Naive B cell (primary cell): ENCODE measurements at regions not wholly inside any gene's neighbourhood (a gene's known extent, or its start where the extent isn't known, plus 50 kb on each side); places are given as distances from the start of the nearest gene placed in this dataset.
"Not testable (repeated sequence)": the region's sequence is repeated elsewhere in the genome, so short reads cannot be mapped to it uniquely, and the experiment has no call there.

Experiments
- ATAC-seq, 2 donors: fragments of 150-1000 bp; cut with Tn5 transposase; 2 replicates each; pipeline ENCODE4 v1.10.0; 2021; ENCODE audit warnings: low read depth in 2 of 2, mild to moderate bottlenecking in 2 of 2, moderate library complexity in 2 of 2
- DNase-seq: peaks from one replicate; pipeline ENCODE4 v3.0.0; 2022
- H3K27ac Mint-ChIP-seq, 6 donors: one replicate each; pipeline ENCODE4 v1.8.0; 2020 to 2022; ENCODE audit warnings: mild to moderate bottlenecking in 6 of 6, mixed read lengths in 6 of 6, moderate library complexity in 5 of 6, inconsistent platforms in 2 of 6
- H3K27me3 Mint-ChIP-seq, 3 donors: one replicate each; pipeline ENCODE4 v1.8.0; 2021 to 2022; ENCODE audit warnings: mixed read lengths in 3 of 3, mild to moderate bottlenecking in 1 of 3
- H3K36me3 Mint-ChIP-seq, 2 donors: one replicate each; pipeline ENCODE4 v1.8.0; 2020 to 2022; ENCODE audit warnings: mixed read lengths in 2 of 2, inconsistent platforms in 1 of 2, mild to moderate bottlenecking in 1 of 2
- H3K4me1 Mint-ChIP-seq, 3 donors: one replicate each; pipeline ENCODE4 v1.8.0; 2020 to 2022; ENCODE audit warnings: mixed read lengths in 3 of 3, inconsistent platforms in 1 of 3, mild to moderate bottlenecking in 1 of 3, moderate library complexity in 1 of 3
- H3K4me3 Mint-ChIP-seq, 8 donors: one replicate each; pipeline ENCODE4 v1.8.0; 2020 to 2022; ENCODE audit warnings: mild to moderate bottlenecking in 8 of 8, mixed read lengths in 8 of 8, moderate library complexity in 8 of 8, inconsistent platforms in 2 of 8
- H3K9me3 Mint-ChIP-seq, 7 donors: one replicate each; pipeline ENCODE4 v1.8.0; 2020 to 2022; ENCODE audit warnings: mixed read lengths in 7 of 7, mild to moderate bottlenecking in 5 of 7, inconsistent platforms in 2 of 7, moderate library complexity in 1 of 7

DNA sequence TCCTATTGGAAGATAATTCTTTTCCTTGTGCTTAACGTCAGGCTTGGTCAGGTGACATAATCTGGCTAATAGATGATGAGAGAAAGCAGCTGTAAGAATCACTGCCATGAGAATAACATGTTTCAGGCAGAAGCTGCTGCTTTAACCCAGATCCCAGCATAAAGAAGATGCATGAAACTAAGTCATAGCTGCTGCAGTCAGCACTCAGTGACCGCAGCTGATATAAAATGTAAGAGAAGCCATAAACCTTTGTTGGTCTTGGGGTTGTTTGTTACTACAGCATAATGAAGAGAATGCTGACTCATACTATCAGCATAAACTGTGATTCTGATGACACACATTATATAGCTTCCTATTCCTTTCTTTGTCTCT, 274.3 kb upstream of the TRIB2 start:
- DNase-seq (no peak), ATAC-seq (no peak)
- peaks cover 0 to 5% (median 0%) of the 10 kb centered on the region in 3 donors for H3K27me3 Mint-ChIP-seq
- H3K4me1 Mint-ChIP-seq: no peaks in the 10 kb centered on the region
- H3K4me3 Mint-ChIP-seq: no peak overlapping the region
- no peaks in the 10 kb centered on the region for H3K9me3 Mint-ChIP-seq
- no peaks in the 10 kb centered on the region for H3K36me3 Mint-ChIP-seq
- no peak overlapping the region for H3K27ac Mint-ChIP-seq

- no peaks in the 10 kb centered on the region for H3K27me3 Mint-ChIP-seq
- H3K36me3 Mint-ChIP-seq: no peaks in the 10 kb centered on the region
- H3K9me3 Mint-ChIP-seq: no peaks in the 10 kb centered on the region
- DNase-seq (no peak), ATAC-seq (no peak)
- peaks cover 12 to 14% (median 13%) of the 10 kb centered on the region in 3 donors for H3K4me1 Mint-ChIP-seq
- H3K4me3 Mint-ChIP-seq: no peak overlapping the region
- peak overlapping the region in 1 of 6 donors; percentile 24 for H3K27ac Mint-ChIP-seq
Observed at GRCh38 chr2:12448846-12449505, 267.8 kb upstream of the TRIB2 start.

GRCh38 chr2:12451726-12452125, 265.0 kb upstream of the TRIB2 start:
- no peak for DNase-seq
- no peaks in the 10 kb centered on the region for H3K27me3 Mint-ChIP-seq
- H3K36me3 Mint-ChIP-seq: no peaks in the 10 kb centered on the region
- peak overlapping the region in 1 of 6 donors; percentile 13 for H3K27ac Mint-ChIP-seq
- H3K4me3 Mint-ChIP-seq: peak overlapping the region; percentile 41 to 86 (median 67)
- ATAC-seq: no peak
- peaks cover 17 to 18% (median 18%) of the 10 kb centered on the region in 3 donors for H3K4me1 Mint-ChIP-seq
- no peaks in the 10 kb centered on the region for H3K9me3 Mint-ChIP-seq

DNA sequence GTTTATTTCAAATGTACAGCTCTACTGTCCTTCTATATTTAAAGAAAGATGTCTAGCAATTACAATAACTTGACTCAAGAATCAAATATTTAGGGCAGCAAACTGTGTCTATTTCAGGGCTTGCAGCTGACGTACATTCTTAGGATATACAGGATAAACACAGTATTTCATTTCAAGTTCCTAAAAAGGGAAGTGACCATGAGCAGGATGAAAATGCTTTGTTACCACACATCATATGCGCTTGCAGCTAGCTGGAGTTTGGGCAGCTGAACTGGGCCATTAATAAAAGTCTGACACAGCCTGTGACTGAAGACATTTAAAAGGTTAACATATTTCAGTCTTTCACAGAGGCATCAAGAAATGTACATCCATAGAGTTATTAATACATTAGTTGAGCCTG, 264.6 kb upstream of the TRIB2 start:
- H3K4me3 Mint-ChIP-seq: peak overlapping the region; percentile 41 to 86 (median 67)
- ATAC-seq (peak; percentile 38 to 63), DNase-seq (no peak)
- no peak overlapping the region for H3K27ac Mint-ChIP-seq
- H3K4me1 Mint-ChIP-seq: peaks cover 22 to 23% (median 22%) of the 10 kb centered on the region in 3 donors
- no peaks in the 10 kb centered on the region for H3K9me3 Mint-ChIP-seq
- H3K27me3 Mint-ChIP-seq: no peaks in the 10 kb centered on the region
- H3K36me3 Mint-ChIP-seq: no peaks in the 10 kb centered on the region

DNA sequence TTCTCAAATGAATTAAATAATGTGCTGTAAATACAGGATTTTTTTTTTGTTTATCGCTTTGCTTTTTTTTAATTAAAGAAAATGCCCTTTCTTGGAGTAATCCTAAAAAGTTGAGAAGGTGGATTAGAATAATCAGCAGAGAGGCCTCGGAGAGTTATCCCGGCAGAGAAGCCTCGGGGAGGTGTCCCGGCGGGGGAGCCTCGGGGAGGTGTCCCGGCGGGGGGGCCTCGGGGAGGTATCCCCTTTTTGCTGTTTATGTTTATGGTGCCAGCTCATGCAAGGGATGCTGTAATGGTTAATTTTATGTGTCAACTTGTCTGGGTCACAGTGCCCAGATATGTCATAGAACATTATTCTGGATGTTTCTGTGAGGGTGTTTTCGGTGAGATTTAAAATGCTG, 263.0 kb upstream of the TRIB2 start:
- H3K27ac Mint-ChIP-seq: no peak overlapping the region
- ATAC-seq (no peak), DNase-seq (no peak)
- no peaks in the 10 kb centered on the region for H3K9me3 Mint-ChIP-seq
- peaks cover 22 to 24% (median 24%) of the 10 kb centered on the region in 3 donors for H3K4me1 Mint-ChIP-seq
- no peak overlapping the region for H3K4me3 Mint-ChIP-seq
- no peaks in the 10 kb centered on the region for H3K27me3 Mint-ChIP-seq
- no peaks in the 10 kb centered on the region for H3K36me3 Mint-ChIP-seq

GRCh38 chr2:12455661-12456060, 261.1 kb upstream of the TRIB2 start:
- H3K27ac Mint-ChIP-seq: no peak overlapping the region
- H3K4me3 Mint-ChIP-seq: no peak overlapping the region
- H3K36me3 Mint-ChIP-seq: no peaks in the 10 kb centered on the region
- no peaks in the 10 kb centered on the region for H3K9me3 Mint-ChIP-seq
- no peak for ATAC-seq
- H3K27me3 Mint-ChIP-seq: no peaks in the 10 kb centered on the region
- peaks cover 22 to 24% (median 24%) of the 10 kb centered on the region in 3 donors for H3K4me1 Mint-ChIP-seq
- DNase-seq: no peak

DNA sequence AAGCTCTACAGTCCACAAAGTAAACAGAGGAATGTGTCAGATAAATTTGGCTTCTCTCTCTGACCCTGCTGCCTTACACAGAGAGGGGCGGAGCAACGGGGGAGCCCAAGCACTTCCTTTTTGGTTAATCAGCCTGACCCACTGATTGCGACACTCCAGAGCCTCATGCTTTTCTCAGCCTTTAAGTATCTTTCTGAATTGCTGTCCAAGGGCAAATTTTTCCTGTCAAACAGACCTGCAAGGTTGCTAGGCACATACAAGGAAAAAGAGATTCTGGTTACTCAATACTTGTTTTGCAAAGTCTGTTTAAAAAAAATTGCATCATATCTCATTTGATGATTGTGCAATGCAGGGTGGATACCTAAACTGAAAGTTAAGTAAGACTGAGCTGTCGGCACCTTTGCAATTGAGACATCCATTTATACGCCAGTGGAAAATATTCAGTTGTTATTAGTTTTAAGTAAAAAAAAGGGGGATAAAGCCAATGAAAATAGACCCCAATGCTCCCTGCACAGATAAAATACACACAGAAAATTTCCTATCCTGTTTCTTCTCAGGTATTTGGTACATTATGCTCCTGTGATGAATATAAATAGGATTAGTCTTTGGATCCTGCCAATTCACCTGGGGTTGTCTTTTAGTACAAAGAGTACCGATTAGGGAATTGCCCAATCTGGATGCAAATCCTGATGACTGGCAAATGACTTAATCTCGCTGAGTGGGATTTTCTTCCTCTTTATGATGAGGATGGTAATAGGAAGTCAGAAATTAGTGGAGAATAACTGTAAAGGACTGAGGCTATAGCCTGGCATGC, 260.2 kb upstream of the TRIB2 start:
- Mint-ChIP-seq H3K9me3 (peaks cover 0 to 6% (median 2%) of the 10 kb centered on the region in 7 donors), H3K4me3 (peak overlapping the region; percentile 78 to 93 (median 88)), H3K27ac (peak overlapping the region; percentile 47 to 84 (median 56)), H3K4me1 (peaks cover 22 to 24% (median 23%) of the 10 kb centered on the region in 3 donors), H3K36me3 (peaks cover 0 to 7% of the 10 kb centered on the region in 2 donors), H3K27me3 (no peaks in the 10 kb centered on the region)
- peak; percentile 28 for DNase-seq
- ATAC-seq: peak; percentile 75 to 91

- no peak overlapping the region for H3K27ac Mint-ChIP-seq
- no peaks in the 10 kb centered on the region for H3K27me3 Mint-ChIP-seq
- ATAC-seq: no peak
Observed at GRCh38 chr2:12457831-12458230, 258.9 kb upstream of the TRIB2 start.

GRCh38 chr2:12463189-12463588, 253.5 kb upstream of the TRIB2 start:
- H3K27ac Mint-ChIP-seq: peak overlapping the region in 1 of 6 donors; percentile 7
- peaks cover 0 to 10% (median 5%) of the 10 kb centered on the region in 7 donors for H3K9me3 Mint-ChIP-seq
- peaks cover 0 to 10% of the 10 kb centered on the region in 2 donors for H3K36me3 Mint-ChIP-seq
- no peak overlapping the region for H3K4me3 Mint-ChIP-seq
- DNase-seq (no peak), ATAC-seq (no peak)
- peaks cover 2 to 15% (median 14%) of the 10 kb centered on the region in 3 donors for H3K4me1 Mint-ChIP-seq
- no peaks in the 10 kb centered on the region for H3K27me3 Mint-ChIP-seq

More at GRCh38 chr2:12457831-12458230, 258.9 kb upstream of the TRIB2 start:
- H3K4me1 Mint-ChIP-seq: peaks cover 11 to 13% (median 12%) of the 10 kb centered on the region in 3 donors
- H3K36me3 Mint-ChIP-seq: peaks cover 0 to 10% of the 10 kb centered on the region in 2 donors
- no peak for DNase-seq
- H3K9me3 Mint-ChIP-seq: peaks cover 0 to 10% (median 2%) of the 10 kb centered on the region in 7 donors
- H3K4me3 Mint-ChIP-seq: no peak overlapping the region

GRCh38 chr2:12465631-12466135, 251.1 kb upstream of the TRIB2 start:
- no peak for ATAC-seq
- H3K27me3 Mint-ChIP-seq: no peaks in the 10 kb centered on the region
- no peak for DNase-seq
- peaks cover 2 to 16% (median 14%) of the 10 kb centered on the region in 3 donors for H3K4me1 Mint-ChIP-seq
- peaks cover 0 to 10% of the 10 kb centered on the region in 2 donors for H3K36me3 Mint-ChIP-seq
- peaks cover 0 to 10% (median 5%) of the 10 kb centered on the region in 7 donors for H3K9me3 Mint-ChIP-seq
- H3K27ac Mint-ChIP-seq: peak overlapping the region in 1 of 6 donors; percentile 58
- H3K4me3 Mint-ChIP-seq: no peak overlapping the region

GRCh38 chr2:12467303-12467702, 249.4 kb upstream of the TRIB2 start:
- H3K36me3 Mint-ChIP-seq: peaks cover 0 to 5% of the 10 kb centered on the region in 2 donors
- no peaks in the 10 kb centered on the region for H3K27me3 Mint-ChIP-seq
- ATAC-seq: no peak
- no peak for DNase-seq
- H3K9me3 Mint-ChIP-seq: peaks cover 0 to 22% (median 4%) of the 10 kb centered on the region in 7 donors
- peaks cover 2 to 16% (median 14%) of the 10 kb centered on the region in 3 donors for H3K4me1 Mint-ChIP-seq
- no peak overlapping the region for H3K4me3 Mint-ChIP-seq
- H3K27ac Mint-ChIP-seq: peak overlapping the region in 1 of 6 donors; percentile 88

- DNase-seq: no peak
- H3K27me3 Mint-ChIP-seq: no peaks in the 10 kb centered on the region
- peaks cover 2 to 16% (median 14%) of the 10 kb centered on the region in 3 donors for H3K4me1 Mint-ChIP-seq
- peaks cover 0 to 31% (median 10%) of the 10 kb centered on the region in 7 donors for H3K9me3 Mint-ChIP-seq
- H3K27ac Mint-ChIP-seq: no peak overlapping the region
- H3K36me3 Mint-ChIP-seq: peaks cover 5 to 9% of the 10 kb centered on the region in 2 donors
- no peak for ATAC-seq
- H3K4me3 Mint-ChIP-seq: no peak overlapping the region
Observed at GRCh38 chr2:12469141-12469561, 247.6 kb upstream of the TRIB2 start.

GRCh38 chr2:12472265-12472664, 244.5 kb upstream of the TRIB2 start:
- peaks cover 0 to 27% (median 10%) of the 10 kb centered on the region in 7 donors for H3K9me3 Mint-ChIP-seq
- H3K4me3 Mint-ChIP-seq, DNase-seq, H3K4me1 Mint-ChIP-seq, H3K27me3 Mint-ChIP-seq, ATAC-seq, H3K36me3 Mint-ChIP-seq: not testable (repeated sequence)
- peak overlapping the region in 1 of 6 donors; percentile 56 for H3K27ac Mint-ChIP-seq
